Fibroblast of lung (primary cell): ENCODE measurements at regions not wholly inside any gene's neighbourhood (a gene's known extent, or its start where the extent isn't known, plus 50 kb on each side); places are given as distances from the start of the nearest gene placed in this dataset.
A peak's percentile ranks its signal among the peaks of the same experiment; 100 is the strongest.

ENCODE experiments used
- DNase-seq, 2 donors: peaks; one replicate each; pipeline versions ENCODE4 v3.0.0 to v3.0.0-alpha.2; 2010; ENCODE audit warnings: low read depth in 2 of 2
- H2AFZ ChIP-seq: 2 replicates; pipeline ENCODE4 v1.5.1; 2012; ENCODE audit warnings: low read length, control low read depth, inconsistent platforms
- H3K27ac ChIP-seq: 2 replicates; pipeline ENCODE4 v1.5.1; 2011; ENCODE audit warnings: low read length, control low read depth; ENCODE audit not compliant: insufficient read depth
- H3K27me3 ChIP-seq: 2 replicates; pipeline ENCODE4 v1.5.1; 2011; ENCODE audit warnings: mild to moderate bottlenecking, low read length; ENCODE audit not compliant: control insufficient read depth, insufficient read depth
- H3K36me3 ChIP-seq: 2 replicates; pipeline ENCODE4 v1.5.1; 2011; ENCODE audit warnings: low read length; ENCODE audit not compliant: control insufficient read depth, insufficient read depth
- H3K4me1 ChIP-seq: 2 replicates; pipeline ENCODE4 v1.5.1; 2011; ENCODE audit warnings: low read length; ENCODE audit not compliant: control insufficient read depth, insufficient read depth; ENCODE audit errors: extremely low read depth
- H3K4me2 ChIP-seq: 2 replicates; pipeline ENCODE4 v1.5.1; 2011; ENCODE audit warnings: low read length, control low read depth; ENCODE audit not compliant: insufficient read depth; ENCODE audit errors: extremely low read depth
- H3K4me3 ChIP-seq, 4 experiments: fragments of 200-600 bp in 1 of 4; sonication (generic) in 1 of 4; replicated peaks in 1 of 4; 2 replicates each; pipeline ENCODE4 v1.5.1; 2011 to 2016; ENCODE audit warnings: low read length in 4 of 4, low read depth in 3 of 4, mild to moderate bottlenecking in 3 of 4, control low read depth in 2 of 4, inconsistent platforms in 1 of 4, mixed read lengths in 1 of 4; ENCODE audit not compliant: insufficient read depth in 1 of 4; ENCODE audit errors: control extremely low read depth in 1 of 4
- H3K79me2 ChIP-seq: 2 replicates; pipeline ENCODE4 v1.5.1; 2012; ENCODE audit warnings: mild to moderate bottlenecking, low read length, inconsistent platforms; ENCODE audit not compliant: control insufficient read depth, insufficient read depth
- H3K9ac ChIP-seq: 2 replicates; pipeline ENCODE4 v1.5.1; 2011; ENCODE audit warnings: mild to moderate bottlenecking, low read length, control low read depth; ENCODE audit not compliant: insufficient read depth
- H3K9me3 ChIP-seq: 2 replicates; pipeline ENCODE4 v1.5.1; 2012; ENCODE audit warnings: low read depth, low read length; ENCODE audit not compliant: control insufficient read depth, insufficient read depth
- H4K20me1 ChIP-seq: 2 replicates; pipeline ENCODE4 v1.5.1; 2011; ENCODE audit warnings: low read length; ENCODE audit not compliant: control insufficient read depth, insufficient read depth; ENCODE audit errors: extremely low read depth
- CTCF ChIP-seq, 2 donors: IDR thresholded peaks in 1 of 2; conservative IDR thresholded peaks in 1 of 2; 1 replicate in 1 of 2; 2 replicates in 1 of 2; pipeline ENCODE4 v1.5.1; 2011 to 2012; ENCODE audit warnings: low read length in 2 of 2, control low read depth in 1 of 2, inconsistent platforms in 1 of 2, low read depth in 1 of 2, mild to moderate bottlenecking in 1 of 2
- EZH2 ChIP-seq: IDR thresholded peaks from 2 replicates; pipeline ENCODE4 v1.5.1; 2012; ENCODE audit warnings: low read length, control low read depth, mild to moderate bottlenecking; ENCODE audit errors: missing control alignments

GRCh38 chr5:98296426-98296825, 477.0 kb upstream of the RGMB start:
- Histone ChIP-seq H3K4me1 (no peaks in the 10 kb centered on the region), H3K9ac (no peak overlapping the region), H3K4me2 (no peak overlapping the region), H3K27me3 (no peaks in the 10 kb centered on the region), H3K79me2 (no peaks in the 10 kb centered on the region), H3K9me3 (no peaks in the 10 kb centered on the region), H2AFZ (peak overlapping the region; percentile 34), H3K27ac (no peak overlapping the region), H4K20me1 (no peaks in the 10 kb centered on the region), H3K36me3 (no peaks in the 10 kb centered on the region), H3K4me3 (no peak overlapping the region)
- DNase-seq, result peak; percentile 65 to 73
- TF ChIP-seq EZH2 (no peak), CTCF (conservative IDR thresholded peaks at IDR 0.05 in 1 of 2, IDR thresholded peaks at IDR 0.05 in 1 of 2; ENCODE audit: low read depth in 1 of 2, low read length in 2 of 2) (no peak)

- Histone ChIP-seq H3K9me3 (no peaks in the 10 kb centered on the region), H2AFZ (peak overlapping the region; percentile 37), H3K79me2 (no peaks in the 10 kb centered on the region), H3K36me3 (no peaks in the 10 kb centered on the region), H4K20me1 (no peaks in the 10 kb centered on the region), H3K9ac (no peak overlapping the region), H3K27ac (no peak overlapping the region), H3K27me3 (no peaks in the 10 kb centered on the region), H3K4me2 (no peak overlapping the region), H3K4me1 (no peaks in the 10 kb centered on the region), H3K4me3 (no peak overlapping the region)
- peak in 1 of 2 donors; percentile 52 for DNase-seq
- TF ChIP-seq EZH2 (no peak), CTCF (conservative IDR thresholded peaks at IDR 0.05 in 1 of 2, IDR thresholded peaks at IDR 0.05 in 1 of 2; ENCODE audit: low read depth in 1 of 2, low read length in 2 of 2) (no peak)
Measured at GRCh38 chr5:98299435-98299834, 474.0 kb upstream of the RGMB start.

GRCh38 chr5:98301547-98301946, 471.9 kb upstream of the RGMB start:
- Histone ChIP-seq H3K9me3 (no peaks in the 10 kb centered on the region), H4K20me1 (no peaks in the 10 kb centered on the region), H3K27ac (no peak overlapping the region), H3K79me2 (no peaks in the 10 kb centered on the region), H3K4me3 (no peak overlapping the region), H3K27me3 (no peaks in the 10 kb centered on the region), H3K4me2 (no peak overlapping the region), H2AFZ (peak overlapping the region; percentile 65), H3K9ac (no peak overlapping the region), H3K4me1 (no peaks in the 10 kb centered on the region), H3K36me3 (no peaks in the 10 kb centered on the region)
- TF ChIP-seq EZH2 (no peak), CTCF (conservative IDR thresholded peaks at IDR 0.05 in 1 of 2, IDR thresholded peaks at IDR 0.05 in 1 of 2; ENCODE audit: low read depth in 1 of 2, low read length in 2 of 2) (no peak)
- peak in 1 of 2 donors; percentile 35 for DNase-seq
